Breast epithelium (tissue), 3 donors: ENCODE measurements at regions not wholly inside any gene's neighbourhood (a gene's known extent, or its start where the extent isn't known, plus 50 kb on each side); places are given as distances from the start of the nearest gene placed in this dataset.

Experiments used
- POLR2AphosphoS5 ChIP-seq, 3 donors: sonication (generic); formaldehyde crosslinking; IDR thresholded peaks; one replicate each; pipeline ENCODE4 v1.6.1; 2017; ENCODE audit warnings: antibody characterized with exemption in 3 of 3
- TF ChIP-seq, protein P1 (sequence below), 3 donors: fragments of 450-650 bp; IDR thresholded peaks; one replicate each; pipeline ENCODE4 v1.5.1; 2016 to 2017; ENCODE audit warnings: antibody characterized with exemption in 3 of 3, mild to moderate bottlenecking in 3 of 3, moderate library complexity in 3 of 3

DNA sequence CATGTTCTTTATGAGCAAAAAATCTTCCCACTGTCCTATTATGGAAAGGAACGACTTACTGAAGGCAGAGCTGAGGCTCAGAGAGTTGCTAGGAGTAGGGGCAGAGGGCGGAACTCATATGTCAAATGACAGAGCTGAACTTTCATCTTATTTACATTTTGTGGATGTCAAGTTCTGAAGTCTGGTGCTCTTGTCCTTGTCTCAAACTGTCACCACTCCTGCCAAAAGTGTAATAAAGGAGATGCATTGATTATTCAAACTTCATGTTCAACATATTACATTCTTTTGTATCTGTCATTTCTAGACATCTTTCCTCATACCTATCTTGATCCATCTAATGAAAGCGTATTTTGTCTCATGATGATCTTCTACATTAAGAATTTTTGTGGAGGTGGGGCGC is 57.1 kb upstream of the C11orf87 start:
- no peak for TF ChIP-seq POLR2AphosphoS5 (IDR thresholded peaks at IDR 0.05)
- TF ChIP-seq, protein P1, sequence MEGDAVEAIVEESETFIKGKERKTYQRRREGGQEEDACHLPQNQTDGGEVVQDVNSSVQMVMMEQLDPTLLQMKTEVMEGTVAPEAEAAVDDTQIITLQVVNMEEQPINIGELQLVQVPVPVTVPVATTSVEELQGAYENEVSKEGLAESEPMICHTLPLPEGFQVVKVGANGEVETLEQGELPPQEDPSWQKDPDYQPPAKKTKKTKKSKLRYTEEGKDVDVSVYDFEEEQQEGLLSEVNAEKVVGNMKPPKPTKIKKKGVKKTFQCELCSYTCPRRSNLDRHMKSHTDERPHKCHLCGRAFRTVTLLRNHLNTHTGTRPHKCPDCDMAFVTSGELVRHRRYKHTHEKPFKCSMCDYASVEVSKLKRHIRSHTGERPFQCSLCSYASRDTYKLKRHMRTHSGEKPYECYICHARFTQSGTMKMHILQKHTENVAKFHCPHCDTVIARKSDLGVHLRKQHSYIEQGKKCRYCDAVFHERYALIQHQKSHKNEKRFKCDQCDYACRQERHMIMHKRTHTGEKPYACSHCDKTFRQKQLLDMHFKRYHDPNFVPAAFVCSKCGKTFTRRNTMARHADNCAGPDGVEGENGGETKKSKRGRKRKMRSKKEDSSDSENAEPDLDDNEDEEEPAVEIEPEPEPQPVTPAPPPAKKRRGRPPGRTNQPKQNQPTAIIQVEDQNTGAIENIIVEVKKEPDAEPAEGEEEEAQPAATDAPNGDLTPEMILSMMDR (IDR thresholded peaks at IDR 0.05): no peak
